ENCODE measurements at regions not wholly inside any gene's neighbourhood (a gene's known extent, or its start where the extent isn't known, plus 50 kb on each side); places are given as distances from the start of the nearest gene placed in this dataset.

- no peak overlapping the region for H3K9ac ChIP-seq (ENCODE audit: low read depth in 1 of 2, low read length in 2 of 2)
- H3K36me3 ChIP-seq (ENCODE audit: control insufficient read depth in 4 of 4, insufficient read depth in 3 of 4, low read depth in 1 of 4, low read length in 3 of 4): no peaks in the 10 kb centered on the region
- no peaks in the 10 kb centered on the region for H3K9me3 ChIP-seq (ENCODE audit: control insufficient read depth in 4 of 4, low read length in 3 of 4)
- no peaks in the 10 kb centered on the region for H3K27me3 ChIP-seq (ENCODE audit: control insufficient read depth in 4 of 4, insufficient read depth in 4 of 4, low read length in 3 of 4)
- no peak overlapping the region for H3K4me3 ChIP-seq (ENCODE audit: low read depth in 1 of 3, low read length in 3 of 3)
- TF ChIP-seq NR2F2 (IDR thresholded peaks at IDR 0.05): no peak
- TF ChIP-seq CTCF (IDR thresholded peaks at IDR 0.05; ENCODE audit: low read depth, low read length, missing input control): no peak
- no peak for TF ChIP-seq MAX (IDR thresholded peaks at IDR 0.05)
- TF ChIP-seq YY1 (IDR thresholded peaks at IDR 0.05): no peak
- TF ChIP-seq EGR1 (IDR thresholded peaks at IDR 0.05; ENCODE audit: low read depth in 2 of 2): no peak
- TF ChIP-seq FOXA2 (IDR thresholded peaks at IDR 0.05): no peak
- no peak for TF ChIP-seq HNF4A (conservative IDR thresholded peaks at IDR 0.05)
- no peak for TF ChIP-seq ZBTB33 (IDR thresholded peaks at IDR 0.05)
- no peak for TF ChIP-seq TAF1 (conservative IDR thresholded peaks at IDR 0.05)
- TF ChIP-seq RXRA (IDR thresholded peaks at IDR 0.05): no peak
- no peak for TF ChIP-seq SP1 (IDR thresholded peaks at IDR 0.05)
- TF ChIP-seq FOXA1 (IDR thresholded peaks at IDR 0.05): no peak
- TF ChIP-seq, protein P1, sequence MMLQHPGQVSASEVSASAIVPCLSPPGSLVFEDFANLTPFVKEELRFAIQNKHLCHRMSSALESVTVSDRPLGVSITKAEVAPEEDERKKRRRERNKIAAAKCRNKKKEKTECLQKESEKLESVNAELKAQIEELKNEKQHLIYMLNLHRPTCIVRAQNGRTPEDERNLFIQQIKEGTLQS (IDR thresholded peaks at IDR 0.05): no peak
- TF ChIP-seq JUND (IDR thresholded peaks at IDR 0.05): no peak
- no peak for TF ChIP-seq HNF4G (IDR thresholded peaks at IDR 0.05)
- TF ChIP-seq, protein P2, sequence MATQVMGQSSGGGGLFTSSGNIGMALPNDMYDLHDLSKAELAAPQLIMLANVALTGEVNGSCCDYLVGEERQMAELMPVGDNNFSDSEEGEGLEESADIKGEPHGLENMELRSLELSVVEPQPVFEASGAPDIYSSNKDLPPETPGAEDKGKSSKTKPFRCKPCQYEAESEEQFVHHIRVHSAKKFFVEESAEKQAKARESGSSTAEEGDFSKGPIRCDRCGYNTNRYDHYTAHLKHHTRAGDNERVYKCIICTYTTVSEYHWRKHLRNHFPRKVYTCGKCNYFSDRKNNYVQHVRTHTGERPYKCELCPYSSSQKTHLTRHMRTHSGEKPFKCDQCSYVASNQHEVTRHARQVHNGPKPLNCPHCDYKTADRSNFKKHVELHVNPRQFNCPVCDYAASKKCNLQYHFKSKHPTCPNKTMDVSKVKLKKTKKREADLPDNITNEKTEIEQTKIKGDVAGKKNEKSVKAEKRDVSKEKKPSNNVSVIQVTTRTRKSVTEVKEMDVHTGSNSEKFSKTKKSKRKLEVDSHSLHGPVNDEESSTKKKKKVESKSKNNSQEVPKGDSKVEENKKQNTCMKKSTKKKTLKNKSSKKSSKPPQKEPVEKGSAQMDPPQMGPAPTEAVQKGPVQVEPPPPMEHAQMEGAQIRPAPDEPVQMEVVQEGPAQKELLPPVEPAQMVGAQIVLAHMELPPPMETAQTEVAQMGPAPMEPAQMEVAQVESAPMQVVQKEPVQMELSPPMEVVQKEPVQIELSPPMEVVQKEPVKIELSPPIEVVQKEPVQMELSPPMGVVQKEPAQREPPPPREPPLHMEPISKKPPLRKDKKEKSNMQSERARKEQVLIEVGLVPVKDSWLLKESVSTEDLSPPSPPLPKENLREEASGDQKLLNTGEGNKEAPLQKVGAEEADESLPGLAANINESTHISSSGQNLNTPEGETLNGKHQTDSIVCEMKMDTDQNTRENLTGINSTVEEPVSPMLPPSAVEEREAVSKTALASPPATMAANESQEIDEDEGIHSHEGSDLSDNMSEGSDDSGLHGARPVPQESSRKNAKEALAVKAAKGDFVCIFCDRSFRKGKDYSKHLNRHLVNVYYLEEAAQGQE (IDR thresholded peaks at IDR 0.05): no peak
- TF ChIP-seq RAD21 (IDR thresholded peaks at IDR 0.05): no peak
- TF ChIP-seq GABPA (IDR thresholded peaks at IDR 0.05 in 1 of 2, conservative IDR thresholded peaks at IDR 0.05 in 1 of 2): no peak
- peaks cover 0 to 5% (median 0%) of the 10 kb centered on the region in 4 donors for H3K4me1 ChIP-seq (ENCODE audit: control insufficient read depth in 4 of 4, insufficient read depth in 4 of 4, low read length in 3 of 4)
- DNase-seq (ENCODE audit: low spot score): no peak
- H3K27ac ChIP-seq (ENCODE audit: low read depth in 1 of 2, low read length in 2 of 2): no peak overlapping the region
- WGBS: 74% methylated on average over 3 of the region's 3 CpGs
Measured at GRCh38 chr6:21924002-21924401, 330.5 kb downstream of the SOX4 start.
